ENCODE measurements at regions not wholly inside any gene's neighbourhood (a gene's known extent, or its start where the extent isn't known, plus 50 kb on each side); places are given as distances from the start of the nearest gene placed in this dataset.

- H3K27me3 ChIP-seq = no peaks in the 10 kb centered on the region
- intact Hi-C loops (cut with DNase I; ENCODE audit: low total_unique reads) = no loop called here
- DNase-seq = no peak
- H3K4me3 ChIP-seq = no peak overlapping the region
- no peaks in the 10 kb centered on the region for H3K36me3 ChIP-seq
- in situ Hi-C loops (cut with MboI; ENCODE audit: low pct_ligation_motif_present in 1 of 4, low pct_unique_long_range_greater_than_20kb in 1 of 4, low sequenced_read_pairs in 3 of 4) = no loop called here
- no peaks in the 10 kb centered on the region for H3K9me3 ChIP-seq
- 73 to 81% methylated on average over 3 of the region's 3 CpGs for WGBS, 2 donors (ENCODE audit: low coverage in 1 of 2)
- no peaks in the 10 kb centered on the region for H3K4me1 ChIP-seq
- TF ChIP-seq POLR2A (IDR thresholded peaks at IDR 0.05) = no peak
- TF ChIP-seq, protein P1, sequence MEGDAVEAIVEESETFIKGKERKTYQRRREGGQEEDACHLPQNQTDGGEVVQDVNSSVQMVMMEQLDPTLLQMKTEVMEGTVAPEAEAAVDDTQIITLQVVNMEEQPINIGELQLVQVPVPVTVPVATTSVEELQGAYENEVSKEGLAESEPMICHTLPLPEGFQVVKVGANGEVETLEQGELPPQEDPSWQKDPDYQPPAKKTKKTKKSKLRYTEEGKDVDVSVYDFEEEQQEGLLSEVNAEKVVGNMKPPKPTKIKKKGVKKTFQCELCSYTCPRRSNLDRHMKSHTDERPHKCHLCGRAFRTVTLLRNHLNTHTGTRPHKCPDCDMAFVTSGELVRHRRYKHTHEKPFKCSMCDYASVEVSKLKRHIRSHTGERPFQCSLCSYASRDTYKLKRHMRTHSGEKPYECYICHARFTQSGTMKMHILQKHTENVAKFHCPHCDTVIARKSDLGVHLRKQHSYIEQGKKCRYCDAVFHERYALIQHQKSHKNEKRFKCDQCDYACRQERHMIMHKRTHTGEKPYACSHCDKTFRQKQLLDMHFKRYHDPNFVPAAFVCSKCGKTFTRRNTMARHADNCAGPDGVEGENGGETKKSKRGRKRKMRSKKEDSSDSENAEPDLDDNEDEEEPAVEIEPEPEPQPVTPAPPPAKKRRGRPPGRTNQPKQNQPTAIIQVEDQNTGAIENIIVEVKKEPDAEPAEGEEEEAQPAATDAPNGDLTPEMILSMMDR (IDR thresholded peaks at IDR 0.05) = no peak
- H3K27ac ChIP-seq = no peak overlapping the region
Measured at GRCh38 chr1:215345766-215346165, 221.3 kb upstream of the KCTD3 start.

- in situ Hi-C loops (cut with MboI; ENCODE audit: low pct_ligation_motif_present in 1 of 4, low pct_unique_long_range_greater_than_20kb in 1 of 4, low sequenced_read_pairs in 3 of 4) (no loop called here), intact Hi-C loops (cut with DNase I; ENCODE audit: low total_unique reads) (no loop called here)
- no peak for DNase-seq
- Histone ChIP-seq H3K4me1 (no peaks in the 10 kb centered on the region), H3K36me3 (no peaks in the 10 kb centered on the region), H3K9me3 (no peaks in the 10 kb centered on the region), H3K27ac (no peak overlapping the region), H3K27me3 (no peaks in the 10 kb centered on the region), H3K4me3 (no peak overlapping the region)
- WGBS, 2 donors (ENCODE audit: low coverage in 1 of 2) = 59 to 76% methylated on average over 2 of the region's 2 CpGs
- no peak for TF ChIP-seq POLR2A (IDR thresholded peaks at IDR 0.05)
- TF ChIP-seq EP300 (IDR thresholded peaks at IDR 0.05; ENCODE audit: low read depth) = no peak
- no peak for TF ChIP-seq POLR2AphosphoS5 (IDR thresholded peaks at IDR 0.05)
- TF ChIP-seq, protein P1 (IDR thresholded peaks at IDR 0.05) = no peak
Measured at GRCh38 chr1:215357901-215358300, 209.2 kb upstream of the KCTD3 start.

DNA sequence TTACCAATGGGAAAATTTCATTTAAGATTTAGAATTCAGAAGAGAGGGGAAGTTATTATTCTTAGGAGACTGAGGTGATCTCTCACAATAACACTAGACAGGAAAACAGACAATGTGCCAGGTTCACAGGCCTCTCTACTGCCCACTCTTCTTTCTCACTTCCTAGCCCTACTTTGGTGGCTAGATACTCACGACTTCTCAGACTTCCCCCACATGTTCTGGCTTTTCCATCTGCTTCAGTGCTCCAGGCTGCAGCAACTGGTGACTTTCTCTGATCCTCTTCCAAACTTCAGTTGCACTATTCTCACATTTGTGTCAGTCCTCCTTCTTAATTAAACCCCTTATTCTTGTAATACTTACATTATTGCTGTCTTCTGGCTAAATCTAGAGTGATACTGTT is 208.7 kb upstream of the KCTD3 start:
- Histone ChIP-seq H3K4me1 (no peaks in the 10 kb centered on the region), H3K9me3 (no peaks in the 10 kb centered on the region), H3K27me3 (no peaks in the 10 kb centered on the region), H3K27ac (no peak overlapping the region), H3K4me3 (no peak overlapping the region), H3K36me3 (no peaks in the 10 kb centered on the region)
- in situ Hi-C loops (cut with MboI; ENCODE audit: low pct_ligation_motif_present in 1 of 4, low pct_unique_long_range_greater_than_20kb in 1 of 4, low sequenced_read_pairs in 3 of 4) = no loop called here
- DNase-seq = no peak
- TF ChIP-seq POLR2A (IDR thresholded peaks at IDR 0.05) = no peak
- TF ChIP-seq EP300 (IDR thresholded peaks at IDR 0.05; ENCODE audit: low read depth) = no peak
- TF ChIP-seq, protein P1 (IDR thresholded peaks at IDR 0.05) = no peak
- no peak for TF ChIP-seq POLR2AphosphoS5 (IDR thresholded peaks at IDR 0.05)
- 44% methylated on average over 1 of the region's 1 CpG; no CpG with 5 or more reads in 1 of the 2 donors for WGBS, 2 donors (ENCODE audit: low coverage in 1 of 2)
- intact Hi-C loops (cut with DNase I; ENCODE audit: low total_unique reads) = no loop called here

DNA sequence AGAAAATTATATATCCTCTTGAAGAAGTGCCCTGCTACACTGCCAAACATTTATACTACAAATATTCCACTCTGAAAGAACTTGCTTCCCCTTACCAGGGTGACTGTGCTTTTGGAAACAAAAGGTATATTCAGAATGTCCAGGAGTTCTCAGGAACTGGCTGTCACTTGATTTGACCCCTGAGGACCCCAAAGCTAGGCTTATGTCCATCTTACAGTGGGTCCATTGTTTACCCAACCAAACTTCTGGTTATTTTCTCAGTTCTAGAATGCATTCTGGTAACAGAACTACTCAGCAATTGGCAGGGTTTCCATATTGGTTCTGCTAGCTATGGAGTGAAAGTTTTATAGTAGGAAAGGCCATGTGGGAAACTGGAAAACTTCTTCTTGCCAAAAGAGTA is 207.1 kb upstream of the KCTD3 start:
- no peaks in the 10 kb centered on the region for H3K9me3 ChIP-seq

DNA sequence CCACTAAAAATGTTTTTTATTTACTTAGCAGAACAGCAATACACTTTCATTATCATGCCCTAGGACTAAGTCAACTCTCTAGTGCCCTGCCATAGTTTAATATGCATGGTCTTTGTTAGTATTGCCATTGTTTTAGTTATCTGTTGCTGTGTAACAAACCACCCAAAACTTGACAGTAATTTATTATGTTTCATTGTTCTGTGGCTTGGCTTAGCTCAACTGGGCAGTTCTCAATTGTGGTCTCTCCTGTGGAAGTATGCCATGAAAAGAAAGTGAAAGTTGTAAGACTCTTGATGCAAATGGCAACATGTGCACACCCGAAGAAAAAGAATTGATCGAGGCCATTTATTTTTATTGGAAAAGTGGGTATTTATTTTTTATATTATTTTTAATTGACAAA is 206.3 kb upstream of the KCTD3 start:
- intact Hi-C loops (cut with DNase I; ENCODE audit: low total_unique reads) (no loop called here), in situ Hi-C loops (cut with MboI; ENCODE audit: low pct_ligation_motif_present in 1 of 4, low pct_unique_long_range_greater_than_20kb in 1 of 4, low sequenced_read_pairs in 3 of 4) (no loop called here)
- WGBS, 2 donors (ENCODE audit: low coverage in 1 of 2) = 82 to 89% methylated on average over 2 of the region's 2 CpGs
- H3K9me3 ChIP-seq = no peaks in the 10 kb centered on the region
- TF ChIP-seq POLR2A (IDR thresholded peaks at IDR 0.05) (no peak), POLR2AphosphoS5 (IDR thresholded peaks at IDR 0.05) (no peak), EP300 (IDR thresholded peaks at IDR 0.05; ENCODE audit: low read depth) (no peak)
- TF ChIP-seq, protein P1 (IDR thresholded peaks at IDR 0.05) = no peak
- no peak overlapping the region for H3K4me3 ChIP-seq
- H3K27ac ChIP-seq = no peak overlapping the region
- no peak for DNase-seq
- H3K27me3 ChIP-seq = no peaks in the 10 kb centered on the region
- no peaks in the 10 kb centered on the region for H3K36me3 ChIP-seq
- H3K4me1 ChIP-seq = no peaks in the 10 kb centered on the region

More for the DNA sequence above, 207.1 kb upstream of the KCTD3 start:
- Histone ChIP-seq H3K27me3 (no peaks in the 10 kb centered on the region), H3K27ac (no peak overlapping the region), H3K36me3 (no peaks in the 10 kb centered on the region), H3K4me1 (no peaks in the 10 kb centered on the region), H3K4me3 (no peak overlapping the region)
- TF ChIP-seq EP300 (IDR thresholded peaks at IDR 0.05; ENCODE audit: low read depth) = no peak
- no peak for TF ChIP-seq POLR2A (IDR thresholded peaks at IDR 0.05)
- intact Hi-C loops (cut with DNase I; ENCODE audit: low total_unique reads) (no loop called here), in situ Hi-C loops (cut with MboI; ENCODE audit: low pct_ligation_motif_present in 1 of 4, low pct_unique_long_range_greater_than_20kb in 1 of 4, low sequenced_read_pairs in 3 of 4) (no loop called here)
- DNase-seq = no peak

Data from transverse colon (tissue), 4 donors.